Spleen (tissue), 11 donors: ENCODE measurements at regions not wholly inside any gene's neighbourhood (a gene's known extent, or its start where the extent isn't known, plus 50 kb on each side); places are given as distances from the start of the nearest gene placed in this dataset.
"Not testable (repeated sequence)": the region's sequence is repeated elsewhere in the genome, so short reads cannot be mapped to it uniquely, and the experiment has no call there.

ENCODE experiments used
- DNase-seq: peaks from one replicate; pipeline ENCODE4 v3.0.0-alpha.2; 2020
- H3K27ac ChIP-seq, 8 donors: fragments of 200-600 bp; sonication (generic) in 7 of 8; 1 replicate in 4 of 8; 2 replicates in 4 of 8; pipeline versions ENCODE4 v1.5.0 to v1.8.0; 2016 to 2021; ENCODE audit warnings: inconsistent platforms in 4 of 8, mild to moderate bottlenecking in 4 of 8, moderate library complexity in 1 of 8
- H3K27me3 ChIP-seq, 7 donors: fragments of 200-600 bp; sonication (generic) in 6 of 7; replicated peaks in 1 of 7; 1 replicate in 4 of 7; 2 replicates in 3 of 7; pipeline versions ENCODE4 v1.5.0 to v1.8.0; 2016 to 2021; ENCODE audit warnings: inconsistent platforms in 3 of 7, mild to moderate bottlenecking in 1 of 7
- H3K36me3 ChIP-seq, 6 donors: fragments of 200-600 bp; sonication (generic) in 5 of 6; 1 replicate in 4 of 6; 2 replicates in 2 of 6; pipeline versions ENCODE4 v1.5.0 to v1.8.0; 2016 to 2021; ENCODE audit warnings: inconsistent platforms in 2 of 6
- H3K4me1 ChIP-seq, 6 donors: fragments of 200-600 bp; sonication (generic) in 5 of 6; 1 replicate in 3 of 6; 2 replicates in 3 of 6; pipeline versions ENCODE4 v1.5.0 to v1.8.0; 2016 to 2021; ENCODE audit warnings: inconsistent platforms in 3 of 6
- H3K4me3 ChIP-seq, 8 donors: fragments of 200-600 bp; sonication (generic) in 7 of 8; 1 replicate in 4 of 8; 2 replicates in 4 of 8; pipeline versions ENCODE4 v1.5.0 to v1.8.0; 2016 to 2021; ENCODE audit warnings: inconsistent platforms in 4 of 8, mild to moderate bottlenecking in 4 of 8, moderate library complexity in 2 of 8
- H3K9me3 ChIP-seq, 8 donors: fragments of 200-600 bp; sonication (generic) in 7 of 8; 1 replicate in 4 of 8; 2 replicates in 4 of 8; pipeline versions ENCODE4 v1.5.0 to v1.8.0; 2016 to 2021; ENCODE audit warnings: inconsistent platforms in 4 of 8
- CTCF ChIP-seq, 11 experiments: fragments of 200-600 bp in 7 of 11; fragments of 450-650 bp in 4 of 11; sonication (generic) in 4 of 11; IDR thresholded peaks in 8 of 11; conservative IDR thresholded peaks in 3 of 11; 1 replicate in 7 of 11; 2 replicates in 4 of 11; pipeline versions ENCODE4 v1.4.0 to v1.8.0; 2016 to 2021; ENCODE audit warnings: antibody characterized with exemption in 11 of 11, inconsistent platforms in 4 of 11, mild to moderate bottlenecking in 1 of 11
- POLR2A ChIP-seq, 3 donors: fragments of 450-650 bp; IDR thresholded peaks; one replicate each; pipeline ENCODE4 v1.5.1; 2017; ENCODE audit warnings: antibody characterized with exemption in 3 of 3, mild to moderate bottlenecking in 1 of 3
- POLR2AphosphoS5 ChIP-seq, 3 donors: sonication (generic); formaldehyde crosslinking; IDR thresholded peaks; one replicate each; pipeline ENCODE4 v1.5.1; 2017; ENCODE audit warnings: antibody characterized with exemption in 3 of 3
- WGBS, 5 donors: extraction: QIAGEN DNeasy Blood & Tissue Kit in 3 of 5; methylation state at CpG; one replicate each; pipeline versions ENCODE4 v1.1.5 to v1.1.7; 2013 to 2018; 5-methylcytosine and 5-hydroxymethylcytosine counted together
- intact Hi-C: fragments of 100-400 bp; cut with DNase I; formaldehyde crosslinking; loops from one replicate; pipeline ENCODE4 v1.15.0; 2023; ENCODE audit warnings: low total_unique reads
- donor health status: healthy with polysubstance abuse.
- donor health status: DM: no; HTN: no; CAD: no; lungs with moderate emphysema.
- donor health status: DM: no; HTN: no; CAD: no.
- donor health status: Bipolar disorder and iron deficiency.
- donor health status: healthy.
- donor health status: DM: no; HTN: no; CAD: no.
- donor health status: DM: yes; HTN: yes; CAD: no.

- Histone ChIP-seq H3K4me3 (no peak overlapping the region), H3K27ac (no peak overlapping the region), H3K36me3 (no peaks in the 10 kb centered on the region), H3K4me1 (no peaks in the 10 kb centered on the region), H3K27me3 (no peaks in the 10 kb centered on the region), H3K9me3 (peaks cover 0 to 17% (median 0%) of the 10 kb centered on the region in 8 donors)
- intact Hi-C loops: no loop called here
- WGBS, 5 donors: 89 to 100% (median 93%) methylated on average over 1 of the region's 1 CpG
- DNase-seq: no peak
- no peak for TF ChIP-seq POLR2AphosphoS5 (IDR thresholded peaks at IDR 0.05)
- TF ChIP-seq POLR2A (IDR thresholded peaks at IDR 0.05): no peak
- TF ChIP-seq CTCF (IDR thresholded peaks at IDR 0.05 in 8 of 11, conservative IDR thresholded peaks at IDR 0.05 in 3 of 11): no peak
These were observed 65.4 kb upstream of the ADAMTS18 start for GRCh38 chr16:77500286-77500598.

- no peak for DNase-seq
- intact Hi-C loops: no loop called here
These were observed 66.3 kb upstream of the ADAMTS18 start for GRCh38 chr16:77500934-77501664.

DNA sequence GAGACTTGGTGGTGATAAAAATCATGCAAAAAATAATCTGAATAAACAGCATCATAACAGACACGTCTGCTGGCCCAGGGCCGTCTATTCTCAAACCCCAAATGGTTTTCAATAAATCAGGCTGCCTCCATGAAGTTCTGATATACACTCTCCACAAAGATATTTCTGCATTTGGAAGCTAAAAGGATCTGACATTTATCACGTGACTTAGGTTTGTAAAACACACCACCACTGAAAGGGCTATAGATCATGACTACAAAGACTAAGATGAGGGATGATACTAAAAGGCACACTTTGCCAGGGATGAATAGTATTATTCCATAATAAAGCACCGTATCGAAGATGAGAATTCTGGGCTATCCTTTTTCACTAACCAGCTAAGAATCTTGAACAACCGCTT is 67.6 kb upstream of the ADAMTS18 start:
- 80 to 93% (median 82%) methylated on average over 6 of the region's 6 CpGs for WGBS, 5 donors
- H3K9me3 ChIP-seq: no peaks in the 10 kb centered on the region
- H3K27me3 ChIP-seq: no peaks in the 10 kb centered on the region
- H3K4me3 ChIP-seq: no peak overlapping the region
- intact Hi-C loops: no loop called here
- no peaks in the 10 kb centered on the region for H3K4me1 ChIP-seq
- no peak overlapping the region for H3K27ac ChIP-seq
- no peaks in the 10 kb centered on the region for H3K36me3 ChIP-seq
- no peak for DNase-seq
- no peak for TF ChIP-seq POLR2A (IDR thresholded peaks at IDR 0.05)
- TF ChIP-seq POLR2AphosphoS5 (IDR thresholded peaks at IDR 0.05): no peak
- TF ChIP-seq CTCF (IDR thresholded peaks at IDR 0.05 in 8 of 11, conservative IDR thresholded peaks at IDR 0.05 in 3 of 11): no peak

More at GRCh38 chr16:77500934-77501664, 66.3 kb upstream of the ADAMTS18 start:
- WGBS, 5 donors: 53 to 68% (median 58%) methylated on average over 7 of the region's 7 CpGs
- H3K27ac ChIP-seq: no peak overlapping the region
- H3K27me3 ChIP-seq: no peaks in the 10 kb centered on the region
- no peaks in the 10 kb centered on the region for H3K36me3 ChIP-seq
- H3K4me3 ChIP-seq: no peak overlapping the region
- H3K9me3 ChIP-seq: peaks cover 0 to 13% (median 0%) of the 10 kb centered on the region in 8 donors
- TF ChIP-seq CTCF (IDR thresholded peaks at IDR 0.05 in 8 of 11, conservative IDR thresholded peaks at IDR 0.05 in 3 of 11) (no peak), POLR2AphosphoS5 (IDR thresholded peaks at IDR 0.05) (no peak), POLR2A (IDR thresholded peaks at IDR 0.05) (no peak)
- no peaks in the 10 kb centered on the region for H3K4me1 ChIP-seq

- H3K4me3 ChIP-seq, H3K9me3 ChIP-seq, DNase-seq, H3K27me3 ChIP-seq, H3K36me3 ChIP-seq, H3K4me1 ChIP-seq, intact Hi-C loops, H3K27ac ChIP-seq: not testable (repeated sequence)
- 90 to 97% (median 92%) methylated on average over 2 of the region's 2 CpGs for WGBS, 5 donors
These were observed 71.7 kb upstream of the ADAMTS18 start for GRCh38 chr16:77506492-77506891.

GRCh38 chr16:77509051-77509450 is 74.2 kb upstream of the ADAMTS18 start:
- TF ChIP-seq POLR2AphosphoS5 (IDR thresholded peaks at IDR 0.05) (no peak), POLR2A (IDR thresholded peaks at IDR 0.05) (no peak), CTCF (IDR thresholded peaks at IDR 0.05 in 8 of 11, conservative IDR thresholded peaks at IDR 0.05 in 3 of 11) (no peak)
- WGBS, 5 donors: 70 to 87% (median 80%) methylated on average over 5 of the region's 5 CpGs
- intact Hi-C loops: no loop called here

More at GRCh38 chr16:77509051-77509450, 74.2 kb upstream of the ADAMTS18 start:
- H3K9me3 ChIP-seq: no peaks in the 10 kb centered on the region
- H3K27me3 ChIP-seq: no peaks in the 10 kb centered on the region
- H3K27ac ChIP-seq: no peak overlapping the region
- no peaks in the 10 kb centered on the region for H3K4me1 ChIP-seq
- no peaks in the 10 kb centered on the region for H3K36me3 ChIP-seq
- H3K4me3 ChIP-seq: no peak overlapping the region
- no peak for DNase-seq
